Activated CD4-positive, alpha-beta T cell treated with anti-CD3 and anti-CD28 coated beads for 4 hours (primary cell): ENCODE measurements at regions not wholly inside any gene's neighbourhood (a gene's known extent, or its start where the extent isn't known, plus 50 kb on each side); places are given as distances from the start of the nearest gene placed in this dataset.

ENCODE experiments used
- DNase-seq, 2 donors: peaks; one replicate each; pipeline ENCODE4 v3.0.0-alpha.2; 2020

- DNase-seq = no peak
Measured at GRCh38 chr10:130809761-130810515, 501.6 kb downstream of the TCERG1L start.

GRCh38 chr10:130810856-130811255 is 500.7 kb downstream of the TCERG1L start:
- DNase-seq = no peak

DNA sequence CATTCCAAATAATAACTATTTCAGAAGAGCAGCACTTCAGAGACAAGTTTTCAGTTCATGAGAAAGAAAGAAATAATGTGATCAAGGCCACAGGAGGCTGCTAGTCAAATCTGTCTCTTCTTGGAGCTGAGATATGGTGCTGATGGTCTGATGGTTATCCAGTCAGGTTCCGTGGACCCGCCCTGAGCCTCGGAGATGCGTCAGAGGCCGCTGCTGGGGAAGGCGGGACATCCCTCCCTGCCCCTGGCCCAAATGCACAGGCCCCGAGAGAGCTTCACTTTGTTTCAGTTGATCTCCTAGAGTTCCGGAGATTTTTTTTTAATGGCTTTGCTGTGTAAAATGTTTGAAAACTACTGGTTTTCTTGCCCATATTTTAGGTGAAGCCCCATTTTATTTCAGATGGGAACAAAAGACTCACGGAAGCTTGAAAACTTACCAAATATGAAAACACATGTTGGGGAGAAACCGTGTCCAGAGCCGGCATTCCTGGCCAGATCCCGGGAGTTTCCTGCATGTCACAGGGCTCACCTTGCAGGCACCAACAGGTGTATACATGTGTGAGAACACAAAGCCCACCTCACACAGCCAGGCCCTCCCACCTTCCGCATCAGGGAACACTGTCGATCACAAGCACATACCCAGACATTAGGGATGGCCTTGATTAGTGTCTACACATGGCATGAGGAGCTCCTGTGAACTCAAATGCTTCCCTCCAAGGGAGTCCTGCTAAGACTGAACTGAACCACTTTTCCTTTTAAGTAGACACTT is 499.0 kb downstream of the TCERG1L start:
- DNase-seq = no peak

DNA sequence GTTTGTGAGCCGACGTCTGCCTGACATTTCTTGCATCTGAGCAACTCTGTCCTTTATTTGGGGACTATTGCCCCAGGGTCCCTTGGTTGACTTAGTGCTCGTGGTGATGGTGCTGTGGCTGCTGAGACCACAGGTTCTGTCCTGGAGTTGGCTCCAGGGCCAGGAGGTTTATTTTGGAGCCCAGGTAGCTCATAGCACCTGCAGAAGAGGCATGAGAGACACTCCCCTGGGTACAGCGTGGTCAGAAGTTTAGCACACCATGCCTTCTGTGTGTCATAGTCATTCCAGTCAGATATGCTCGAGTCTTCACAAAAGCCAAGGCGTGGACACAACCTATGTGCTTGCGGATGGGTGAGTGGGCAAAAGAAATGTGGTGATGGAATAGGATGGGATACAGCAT is 496.9 kb downstream of the TCERG1L start:
- no peak for DNase-seq

GRCh38 chr10:130816116-130816901 is 495.2 kb downstream of the TCERG1L start:
- no peak for DNase-seq

DNA sequence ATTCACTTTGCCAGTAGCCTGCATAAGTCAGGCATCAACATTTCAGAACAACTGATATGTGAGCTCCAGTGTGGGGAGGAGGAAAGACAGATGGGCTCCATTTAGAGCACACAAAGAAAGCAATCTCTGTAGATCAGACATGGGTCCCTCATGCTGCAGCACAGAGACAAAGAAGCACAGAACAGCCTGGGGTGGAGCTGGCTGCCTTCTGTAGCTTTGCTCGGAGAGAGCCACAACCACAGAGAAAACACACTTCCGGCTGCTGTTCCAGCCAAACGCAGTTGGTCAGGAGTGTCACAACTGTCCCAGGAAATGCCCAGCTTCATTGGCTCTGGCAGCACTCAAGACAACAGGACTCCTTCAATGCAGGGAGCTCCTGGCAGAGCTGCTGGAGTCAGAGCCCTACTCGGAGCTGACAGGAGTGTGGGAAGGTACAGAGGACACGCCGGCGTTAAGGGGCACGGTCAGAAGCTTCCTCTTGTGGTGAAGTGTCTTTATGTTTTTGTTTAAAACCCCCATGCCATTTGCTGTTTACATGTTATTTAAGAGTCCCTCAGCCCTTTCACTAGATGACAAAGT is 494.4 kb downstream of the TCERG1L start:
- DNase-seq = no peak

- DNase-seq = no peak
Measured at GRCh38 chr10:130817674-130818073, 493.8 kb downstream of the TCERG1L start.

DNA sequence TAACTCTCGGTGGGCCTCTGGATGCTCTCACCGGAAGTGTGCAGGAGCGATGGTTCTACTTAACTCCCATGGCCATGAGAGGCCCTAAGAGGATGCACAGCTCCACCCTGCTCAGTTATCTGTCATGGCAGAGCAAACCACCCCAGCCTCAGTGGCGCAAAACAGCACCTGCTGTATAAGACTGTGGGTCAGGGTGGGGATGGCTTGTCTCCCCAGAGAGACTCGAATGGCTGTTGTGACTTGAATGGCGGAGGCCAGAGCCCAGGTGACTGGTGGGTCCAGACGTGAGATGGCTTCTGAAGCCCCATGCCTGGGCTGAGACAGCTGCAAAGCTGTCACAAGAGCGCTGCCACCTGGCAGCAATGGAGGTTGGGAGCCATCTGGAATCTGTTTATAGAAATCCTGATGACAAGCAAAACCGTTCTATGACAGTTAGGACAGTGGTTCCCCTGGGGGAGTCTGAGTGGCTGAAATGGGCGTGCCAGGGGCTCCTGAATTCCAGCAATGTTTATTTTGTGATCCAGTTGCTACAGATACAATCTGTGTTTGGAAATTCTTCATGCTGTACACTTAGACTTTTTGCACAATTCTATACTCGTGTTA is 490.5 kb downstream of the TCERG1L start:
- no peak for DNase-seq

DNA sequence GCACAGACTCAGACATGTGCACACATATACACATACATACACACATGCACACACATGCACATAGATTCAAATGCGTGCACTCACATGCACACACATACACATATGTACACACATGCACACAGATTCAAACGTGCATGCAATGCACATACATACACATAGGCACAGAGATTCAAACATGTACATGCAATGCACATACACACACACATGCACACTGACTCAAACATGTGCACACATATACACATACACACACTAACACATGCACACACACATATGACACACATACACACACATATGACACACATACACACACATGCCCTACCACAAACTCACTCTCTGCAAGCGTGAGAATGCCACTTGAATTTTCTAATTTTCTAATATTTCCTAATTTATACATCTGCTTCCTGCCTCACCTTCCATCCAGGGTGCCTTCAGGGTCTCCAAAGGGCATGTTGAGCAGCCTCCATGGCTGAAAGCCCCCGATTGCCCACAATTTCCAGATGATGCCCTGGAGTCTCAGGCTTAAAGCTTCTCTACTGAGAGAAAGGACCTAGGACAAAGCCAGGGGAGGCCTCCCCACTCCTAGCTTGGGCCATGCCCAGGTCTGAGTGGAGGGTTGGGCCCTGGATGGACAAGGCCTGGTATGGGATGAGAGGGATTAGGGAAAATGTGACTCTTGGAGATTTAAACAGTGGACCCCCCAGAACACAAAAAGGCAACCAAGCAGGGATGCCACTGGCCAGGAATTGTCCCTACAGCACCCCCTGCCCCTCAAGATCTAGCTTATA is 487.1 kb downstream of the TCERG1L start:
- no peak for DNase-seq

DNA sequence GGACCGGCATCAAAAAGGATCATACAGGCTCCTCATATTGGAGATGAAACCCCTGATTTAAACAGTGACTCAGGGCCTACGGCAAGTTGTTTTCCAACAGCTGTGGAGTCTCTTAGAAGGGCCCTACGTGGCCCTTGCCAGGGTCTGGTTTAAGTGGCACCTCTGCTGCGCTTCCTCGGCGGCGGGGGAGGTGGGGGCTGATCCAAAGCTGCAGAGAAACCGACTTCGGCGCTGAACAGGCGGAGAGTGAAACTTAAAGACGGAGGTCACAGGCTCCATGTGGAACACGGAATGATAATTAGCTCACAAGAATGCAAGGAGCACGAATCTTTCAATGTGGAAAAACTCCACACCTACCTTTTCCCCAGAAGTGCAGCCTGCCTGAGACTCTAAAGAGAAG is 477.9 kb downstream of the TCERG1L start:
- no peak for DNase-seq

DNA sequence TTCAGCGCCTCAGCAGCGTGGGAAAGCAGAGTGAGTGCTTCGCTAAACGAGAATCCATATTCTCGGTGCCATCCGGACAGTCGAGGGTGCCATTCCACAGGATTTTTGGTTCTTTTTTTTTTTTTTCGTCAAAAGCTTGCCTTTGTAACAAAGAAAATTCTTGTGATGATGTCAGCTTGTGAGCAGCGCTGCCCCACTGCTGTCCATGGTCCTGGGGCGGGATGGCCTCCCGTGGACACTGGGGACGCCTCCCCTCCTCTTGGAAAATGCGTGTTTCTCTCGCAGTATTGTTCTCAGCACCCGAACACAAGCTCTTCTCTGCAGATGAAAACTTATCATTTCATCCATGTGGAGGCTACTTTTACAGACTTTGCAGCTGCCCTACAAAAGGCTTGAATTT is 477.4 kb downstream of the TCERG1L start:
- DNase-seq = no peak

- DNase-seq = no peak
Measured at GRCh38 chr10:130834573-130834972, 476.9 kb downstream of the TCERG1L start.

GRCh38 chr10:130835068-130835467 is 476.5 kb downstream of the TCERG1L start:
- DNase-seq = no peak

DNA sequence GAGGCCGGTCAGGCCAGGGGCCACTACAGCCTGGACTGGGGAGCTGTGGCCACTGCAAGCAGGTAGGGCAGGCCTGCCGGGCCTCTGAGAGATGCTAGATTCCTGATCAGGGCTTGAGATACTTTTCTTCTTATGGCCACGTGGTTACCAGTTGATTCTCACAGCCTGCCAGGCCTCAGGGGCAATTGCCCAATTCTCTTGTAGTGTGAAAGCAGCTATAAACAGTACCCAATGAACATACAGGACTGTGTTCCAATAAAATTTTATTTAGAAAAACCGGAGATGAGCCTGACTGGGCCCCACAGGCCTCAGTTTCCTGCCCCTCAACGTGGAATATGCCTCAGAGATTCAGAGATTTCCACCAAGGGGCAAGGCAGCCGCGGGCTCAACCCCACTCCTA is 475.2 kb downstream of the TCERG1L start:
- no peak for DNase-seq

GRCh38 chr10:130843051-130843653 is 468.4 kb downstream of the TCERG1L start:
- no peak for DNase-seq

DNA sequence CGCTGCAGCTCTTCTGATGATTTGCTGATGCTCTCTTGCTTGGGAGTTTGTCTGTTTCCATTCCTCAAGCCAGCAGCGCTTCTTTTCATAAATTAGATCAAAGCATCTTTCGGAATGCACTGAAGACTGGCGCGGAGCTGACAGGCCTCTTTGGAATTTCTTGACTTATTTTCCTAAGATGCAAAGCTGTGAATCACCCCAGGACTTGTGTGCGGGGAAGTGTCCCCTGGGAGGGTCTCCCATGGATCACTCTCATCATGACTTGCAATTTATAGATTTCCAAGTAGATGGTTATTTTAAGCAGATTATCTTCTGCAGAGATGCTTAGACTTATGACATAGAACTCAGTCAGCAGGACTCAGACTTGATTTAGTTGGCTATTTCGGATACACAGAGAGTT is 467.2 kb downstream of the TCERG1L start:
- no peak for DNase-seq

DNA sequence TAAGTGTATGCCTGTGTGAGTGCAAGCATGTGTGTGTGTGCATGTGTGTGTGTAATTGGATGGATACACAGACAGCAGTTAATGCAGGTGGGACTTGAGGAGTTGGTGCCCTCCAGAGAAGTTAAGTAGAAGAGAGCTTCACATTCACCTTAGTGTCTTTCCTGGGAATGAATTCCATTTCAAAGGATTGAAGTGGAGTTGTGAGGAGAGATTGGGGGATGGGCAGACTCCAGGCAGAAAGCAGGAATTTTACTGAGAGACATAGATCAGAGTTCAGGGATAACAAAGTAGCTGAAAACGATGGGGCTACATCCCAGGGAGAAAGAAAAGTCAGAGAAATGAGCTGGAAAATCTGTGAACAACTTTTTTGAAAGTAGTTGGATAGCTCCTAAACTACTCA is 464.4 kb downstream of the TCERG1L start:
- DNase-seq = no peak

DNA sequence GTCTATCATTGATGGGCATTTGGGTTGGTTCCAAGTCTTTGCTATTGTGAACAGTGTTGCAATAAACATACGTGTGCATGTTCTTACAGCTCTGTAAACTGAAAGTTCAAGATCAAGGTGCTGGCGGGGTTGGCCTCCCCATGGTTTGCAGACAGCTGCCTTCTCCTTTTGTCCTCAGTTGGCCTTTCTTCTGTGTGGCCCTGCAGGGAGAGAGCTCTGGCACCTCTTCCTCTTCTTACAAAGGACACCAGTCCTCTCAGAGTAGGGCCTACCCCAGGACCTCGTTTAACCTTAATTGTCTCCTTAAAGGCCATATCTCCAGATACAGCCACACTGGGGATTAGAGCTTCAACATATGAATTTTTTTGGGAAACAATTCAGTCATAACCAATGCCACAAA is 462.7 kb downstream of the TCERG1L start:
- no peak for DNase-seq

- no peak for DNase-seq
Measured at GRCh38 chr10:130854151-130854550, 457.4 kb downstream of the TCERG1L start.

DNA sequence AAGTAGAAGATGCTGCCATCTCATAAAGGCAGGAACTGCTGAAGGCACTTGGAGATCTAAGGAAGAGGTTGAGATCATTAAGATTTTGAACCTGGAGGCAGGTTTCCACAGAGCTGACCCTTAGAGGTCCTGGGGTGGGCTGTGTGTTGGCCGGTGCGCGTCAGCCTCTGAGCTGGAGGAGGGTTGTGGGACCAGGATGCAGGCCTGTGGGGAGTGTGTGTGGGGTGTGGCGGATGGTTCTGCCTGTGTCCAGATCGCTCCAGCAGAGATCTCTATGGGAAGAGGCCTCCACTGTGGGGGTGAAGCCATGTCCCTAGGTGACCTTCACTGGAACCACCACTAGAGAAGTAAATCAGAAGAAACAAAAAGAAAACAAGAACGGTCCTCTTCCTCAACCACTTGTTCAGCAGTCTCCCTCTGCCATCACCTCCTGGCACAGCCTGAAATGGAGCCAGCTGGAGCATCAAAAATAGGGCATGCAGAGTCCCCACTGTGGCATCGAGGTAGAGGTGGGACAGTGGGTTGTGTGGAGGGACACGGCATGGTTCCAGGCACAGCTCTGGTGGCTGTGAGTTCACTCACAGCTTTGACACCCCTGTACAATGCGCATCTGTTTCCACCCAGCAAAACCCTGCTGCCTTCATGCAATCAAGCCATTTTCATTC is 453.8 kb downstream of the TCERG1L start:
- no peak for DNase-seq

- no peak for DNase-seq
Measured at GRCh38 chr10:130858626-130859025, 452.9 kb downstream of the TCERG1L start.
